Fibroblast of lung (primary cell): ENCODE measurements at regions not wholly inside any gene's neighbourhood (a gene's known extent, or its start where the extent isn't known, plus 50 kb on each side); places are given as distances from the start of the nearest gene placed in this dataset.

ENCODE experiments used
- CTCF ChIP-seq, 2 donors: IDR thresholded peaks in 1 of 2; conservative IDR thresholded peaks in 1 of 2; 1 replicate in 1 of 2; 2 replicates in 1 of 2; pipeline ENCODE4 v1.5.1; 2011 to 2012; ENCODE audit warnings: low read length in 2 of 2, control low read depth in 1 of 2, inconsistent platforms in 1 of 2, low read depth in 1 of 2, mild to moderate bottlenecking in 1 of 2
- EZH2 ChIP-seq: IDR thresholded peaks from 2 replicates; pipeline ENCODE4 v1.5.1; 2012; ENCODE audit warnings: low read length, control low read depth, mild to moderate bottlenecking; ENCODE audit errors: missing control alignments

GRCh38 chr11:56889986-56890385 is 98.7 kb upstream of the OR5AK2 start:
- TF ChIP-seq CTCF (conservative IDR thresholded peaks at IDR 0.05 in 1 of 2, IDR thresholded peaks at IDR 0.05 in 1 of 2; ENCODE audit: low read depth in 1 of 2, low read length in 2 of 2) (no peak), EZH2 (no peak)
